Activated effector memory CD4-positive, alpha-beta T cell treated with Interleukin-2 at 50 U/mL for 16 hours (primary cell): ENCODE measurements at regions not wholly inside any gene's neighbourhood (a gene's known extent, or its start where the extent isn't known, plus 50 kb on each side); places are given as distances from the start of the nearest gene placed in this dataset.

ENCODE experiments used
- DNase-seq: peaks from one replicate; pipeline ENCODE4 v3.0.0-alpha.2; 2020

DNA sequence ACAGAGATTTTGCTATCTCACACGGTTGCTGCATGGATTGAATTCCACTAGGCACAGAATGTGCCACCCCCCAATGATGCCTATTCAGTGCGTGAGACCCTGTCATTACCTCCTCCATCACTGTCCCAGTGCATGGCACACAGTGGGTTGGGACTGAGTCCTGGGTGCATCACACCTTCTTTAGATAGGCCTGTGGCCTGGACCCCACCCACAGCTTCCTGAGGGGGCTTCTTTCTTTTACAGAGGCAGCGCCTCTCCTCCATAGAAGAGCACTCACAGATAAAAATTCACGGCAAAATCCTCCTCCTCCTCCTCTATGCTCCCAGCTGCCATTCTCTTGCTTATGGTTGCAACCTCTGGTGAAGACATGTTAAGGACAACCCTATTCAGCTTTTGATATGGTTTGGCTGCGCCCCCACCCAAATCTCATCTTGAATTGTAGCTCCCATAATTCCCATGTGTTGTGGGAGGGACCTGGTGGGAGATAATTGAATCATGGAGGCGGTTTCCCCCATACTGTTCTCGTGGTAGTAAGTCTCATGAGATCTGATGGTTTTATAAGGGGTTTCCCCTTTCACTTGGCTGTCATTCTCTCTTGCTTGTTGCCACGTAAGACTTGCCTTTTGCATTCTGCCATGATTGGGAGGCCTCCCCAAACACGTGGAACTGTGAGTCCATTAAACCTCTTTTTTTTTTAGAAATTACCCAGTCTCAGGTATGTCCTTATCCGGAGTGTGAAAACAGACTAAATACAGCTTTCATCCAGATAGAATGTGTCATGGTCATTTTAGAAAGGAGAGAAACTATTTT is 147.6 kb downstream of the KLF13 start:
- DNase-seq, result no peak

GRCh38 chr15:31476236-31476810 is 149.7 kb downstream of the KLF13 start:
- DNase-seq, result no peak

GRCh38 chr15:31476866-31477265 is 150.2 kb downstream of the KLF13 start:
- DNase-seq, result no peak

GRCh38 chr15:31477301-31477700 is 150.7 kb downstream of the KLF13 start:
- no peak for DNase-seq

GRCh38 chr15:31477851-31478701 is 151.4 kb downstream of the KLF13 start:
- DNase-seq, result no peak

GRCh38 chr15:31478702-31479221 is 152.1 kb downstream of the KLF13 start:
- no peak for DNase-seq

DNA sequence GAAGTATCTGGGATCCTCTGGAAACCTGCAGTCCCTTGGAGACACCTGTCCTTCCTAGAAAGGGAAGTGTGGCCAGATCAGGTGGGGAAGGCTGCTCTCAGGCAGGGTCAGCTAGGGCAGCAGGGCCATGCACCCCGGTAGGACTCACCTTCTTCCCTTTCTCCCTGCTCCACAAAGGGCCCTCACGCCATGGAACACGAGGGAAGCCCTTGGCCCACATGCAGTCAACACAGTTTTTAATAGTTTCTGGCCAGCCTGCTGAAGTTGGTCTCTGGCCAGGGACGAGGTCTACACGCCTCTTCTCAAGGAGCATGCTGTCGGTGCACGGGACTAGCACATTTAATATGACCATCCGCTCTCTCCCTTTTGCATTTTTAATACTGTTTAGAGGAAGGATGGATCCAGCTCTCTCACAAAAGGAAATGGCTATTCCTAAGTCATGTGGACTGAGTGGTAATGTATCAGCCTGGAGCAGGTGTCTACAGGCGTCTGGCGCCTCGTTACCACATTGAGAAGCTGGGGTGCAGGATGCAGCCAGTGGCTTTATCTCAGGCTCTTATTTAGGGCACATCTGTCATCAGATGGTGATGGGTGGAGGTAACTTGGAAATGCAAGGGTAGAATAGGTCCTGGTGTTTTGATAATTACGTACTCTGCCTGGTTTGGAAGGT is 153.9 kb downstream of the KLF13 start:
- no peak for DNase-seq

DNA sequence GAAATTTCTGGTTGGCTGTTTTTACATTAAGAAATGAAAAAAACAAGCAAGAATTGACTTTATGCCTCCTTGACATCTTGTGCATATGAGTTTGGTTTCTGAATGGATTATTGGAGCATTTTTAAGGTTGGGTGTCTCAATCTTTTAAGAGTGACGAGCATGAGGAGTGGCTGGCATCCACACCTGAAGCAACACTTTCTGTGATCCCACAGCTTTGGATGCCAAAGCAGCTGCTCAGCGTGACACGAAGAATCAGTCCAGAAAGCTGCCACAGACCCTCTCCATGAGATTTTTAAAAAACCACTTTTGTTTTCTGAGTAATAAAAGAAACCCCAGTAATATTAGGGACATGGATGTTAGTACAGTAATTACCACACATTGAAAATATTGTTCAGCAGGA is 154.5 kb downstream of the KLF13 start:
- no peak for DNase-seq

GRCh38 chr15:31482122-31482922 is 155.7 kb downstream of the KLF13 start:
- no peak for DNase-seq

- peak; percentile 37 for DNase-seq
These were observed 156.7 kb downstream of the KLF13 start for GRCh38 chr15:31483053-31483985.

- DNase-seq, result peak; percentile 35
These were observed 157.6 kb downstream of the KLF13 start for GRCh38 chr15:31483986-31484951.

- no peak for DNase-seq
These were observed 158.4 kb downstream of the KLF13 start for GRCh38 chr15:31484986-31485385.

DNA sequence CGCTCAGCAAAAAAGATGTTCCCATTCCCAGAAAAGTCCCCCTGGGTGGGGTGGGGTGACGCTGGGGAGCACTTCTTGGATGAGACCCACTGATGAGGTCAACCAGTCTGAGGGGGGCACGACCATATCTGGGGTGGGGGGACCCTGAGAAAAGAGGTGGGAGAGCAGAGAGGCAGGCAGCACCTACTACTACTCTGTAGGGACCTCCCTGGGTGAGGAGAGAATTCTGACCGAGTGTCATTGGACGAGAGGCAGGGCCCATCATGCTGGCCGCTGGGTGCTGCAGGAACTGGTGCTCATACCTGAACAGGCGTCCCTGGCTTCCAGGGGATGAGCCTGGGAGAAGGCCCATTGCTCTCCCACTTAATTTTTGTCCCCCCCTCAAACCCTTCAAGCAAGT is 158.8 kb downstream of the KLF13 start:
- no peak for DNase-seq

DNA sequence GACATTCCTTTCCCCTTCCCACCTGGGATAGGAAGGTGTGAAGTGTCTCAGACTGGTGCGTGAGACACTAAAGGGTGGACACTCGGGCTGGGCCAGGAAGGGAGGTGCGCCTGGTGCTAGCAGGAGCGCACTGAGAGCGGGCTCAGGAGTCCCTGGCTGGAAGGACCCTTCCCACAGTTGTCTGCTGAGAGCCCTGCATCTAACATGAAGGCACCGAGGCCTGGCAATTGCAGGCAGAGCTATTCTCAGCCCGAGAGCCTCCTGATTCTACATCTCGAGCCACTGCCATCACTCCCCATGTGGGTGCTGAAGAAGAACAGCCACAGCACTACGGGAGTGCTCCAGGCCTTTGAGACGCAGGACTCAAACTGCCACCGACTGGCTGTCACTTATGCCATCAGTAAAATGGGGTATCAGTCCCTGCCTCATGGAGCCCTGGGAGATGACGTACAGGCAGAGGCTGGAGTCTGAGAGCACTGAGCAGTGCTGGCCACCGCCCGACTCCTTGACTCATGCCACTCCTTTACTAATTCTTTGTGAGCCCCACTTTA is 159.4 kb downstream of the KLF13 start:
- DNase-seq, result no peak

- DNase-seq, result no peak
These were observed 159.9 kb downstream of the KLF13 start for GRCh38 chr15:31486506-31486905.

DNA sequence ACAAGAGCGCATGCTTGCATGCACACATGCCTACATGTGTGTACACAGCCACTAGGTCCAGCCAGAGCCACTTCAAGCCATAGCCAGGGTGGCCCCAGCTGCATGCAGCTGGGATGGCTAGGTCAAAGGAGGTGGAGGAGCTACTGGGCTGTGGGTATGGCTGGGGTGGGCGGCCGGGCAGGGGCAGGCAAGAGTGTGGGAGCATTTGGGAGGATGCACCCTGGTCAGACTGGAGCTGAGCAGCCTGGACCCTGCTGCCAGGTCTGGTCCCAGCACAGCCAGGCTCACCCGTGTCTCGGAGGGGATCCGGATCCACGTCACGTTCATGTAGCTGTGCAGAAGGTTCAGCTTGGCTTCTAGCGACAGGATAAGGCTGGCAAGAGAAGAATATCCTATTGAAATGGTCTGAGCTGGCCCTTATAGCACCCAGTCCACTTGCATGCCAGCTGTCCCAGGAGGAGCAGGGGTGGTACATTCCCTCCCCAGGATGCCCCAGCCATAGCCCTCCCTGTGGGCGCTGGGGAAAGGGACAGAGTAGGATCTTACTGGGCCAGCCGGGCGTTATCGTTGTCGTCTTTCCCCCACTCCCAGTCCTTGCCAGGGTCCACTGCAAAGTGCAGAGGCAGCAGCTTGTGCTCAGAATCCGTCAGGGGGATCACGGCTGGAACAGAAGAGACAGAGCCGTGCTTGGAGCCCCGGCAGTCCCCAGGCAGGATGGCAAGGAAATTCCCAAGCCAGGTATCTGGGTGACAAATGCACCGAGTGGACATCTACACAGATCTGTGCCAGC is 160.5 kb downstream of the KLF13 start:
- DNase-seq, result no peak

- no peak for DNase-seq
These were observed 161.3 kb downstream of the KLF13 start for GRCh38 chr15:31487811-31488436.
